Immature natural killer cell (primary cell): ENCODE measurements at regions not wholly inside any gene's neighbourhood (a gene's known extent, or its start where the extent isn't known, plus 50 kb on each side); places are given as distances from the start of the nearest gene placed in this dataset.

ENCODE experiments used
- DNase-seq, 3 donors: peaks; one replicate each; pipeline ENCODE4 v3.0.0; 2022; ENCODE audit warnings: mixed read lengths in 1 of 3
- H3K27ac Mint-ChIP-seq, 6 donors: one replicate each; pipeline ENCODE4 v1.8.0; 2020; ENCODE audit warnings: mixed read lengths in 6 of 6, mild to moderate bottlenecking in 5 of 6, inconsistent platforms in 4 of 6, moderate library complexity in 3 of 6
- H3K27me3 Mint-ChIP-seq, 3 donors: one replicate each; pipeline ENCODE4 v1.8.0; 2020 to 2021; ENCODE audit warnings: low read depth in 3 of 3, mild to moderate bottlenecking in 3 of 3, mixed read lengths in 3 of 3, moderate library complexity in 3 of 3, inconsistent platforms in 1 of 3
- H3K36me3 Mint-ChIP-seq, 3 donors: one replicate each; pipeline ENCODE4 v1.8.0; 2020; ENCODE audit warnings: mixed read lengths in 3 of 3, inconsistent platforms in 2 of 3, mild to moderate bottlenecking in 2 of 3
- H3K4me1 Mint-ChIP-seq, 2 donors: one replicate each; pipeline ENCODE4 v1.8.0; 2020; ENCODE audit warnings: inconsistent platforms in 2 of 2, mild to moderate bottlenecking in 2 of 2, mixed read lengths in 2 of 2, moderate library complexity in 1 of 2
- H3K4me3 Mint-ChIP-seq, 5 donors: one replicate each; pipeline ENCODE4 v1.8.0; 2020; ENCODE audit warnings: mild to moderate bottlenecking in 5 of 5, mixed read lengths in 5 of 5, inconsistent platforms in 3 of 5, moderate library complexity in 3 of 5
- H3K9me3 Mint-ChIP-seq, 6 donors: one replicate each; pipeline ENCODE4 v1.8.0; 2020; ENCODE audit warnings: mild to moderate bottlenecking in 6 of 6, mixed read lengths in 6 of 6, inconsistent platforms in 4 of 6, moderate library complexity in 3 of 6

GRCh38 chr18:56409736-56410135 lies 228.7 kb downstream of the TXNL1 start:
- Mint-ChIP-seq H3K4me3 (no peak overlapping the region), H3K9me3 (peaks cover 0 to 8% (median 0%) of the 10 kb centered on the region in 6 donors), H3K4me1 (no peaks in the 10 kb centered on the region), H3K27me3 (peaks cover 0 to 3% (median 2%) of the 10 kb centered on the region in 3 donors), H3K27ac (no peak overlapping the region), H3K36me3 (no peaks in the 10 kb centered on the region)
- DNase-seq = no peak

GRCh38 chr18:56407646-56408180 lies 230.7 kb downstream of the TXNL1 start:
- Mint-ChIP-seq H3K36me3 (no peaks in the 10 kb centered on the region), H3K4me3 (no peak overlapping the region), H3K27me3 (peaks cover 0 to 3% (median 2%) of the 10 kb centered on the region in 3 donors), H3K4me1 (no peaks in the 10 kb centered on the region), H3K27ac (no peak overlapping the region), H3K9me3 (peaks cover 0 to 8% (median 0%) of the 10 kb centered on the region in 6 donors)
- DNase-seq = no peak

- DNase-seq = no peak
- H3K9me3 Mint-ChIP-seq = peaks cover 0 to 13% (median 0%) of the 10 kb centered on the region in 6 donors
- H3K4me1 Mint-ChIP-seq = no peaks in the 10 kb centered on the region
- no peaks in the 10 kb centered on the region for H3K36me3 Mint-ChIP-seq
- no peak overlapping the region for H3K27ac Mint-ChIP-seq
- H3K4me3 Mint-ChIP-seq = no peak overlapping the region
- peaks cover 0 to 3% (median 0%) of the 10 kb centered on the region in 3 donors for H3K27me3 Mint-ChIP-seq
Measured at GRCh38 chr18:56402872-56403516, 235.4 kb downstream of the TXNL1 start.

DNA sequence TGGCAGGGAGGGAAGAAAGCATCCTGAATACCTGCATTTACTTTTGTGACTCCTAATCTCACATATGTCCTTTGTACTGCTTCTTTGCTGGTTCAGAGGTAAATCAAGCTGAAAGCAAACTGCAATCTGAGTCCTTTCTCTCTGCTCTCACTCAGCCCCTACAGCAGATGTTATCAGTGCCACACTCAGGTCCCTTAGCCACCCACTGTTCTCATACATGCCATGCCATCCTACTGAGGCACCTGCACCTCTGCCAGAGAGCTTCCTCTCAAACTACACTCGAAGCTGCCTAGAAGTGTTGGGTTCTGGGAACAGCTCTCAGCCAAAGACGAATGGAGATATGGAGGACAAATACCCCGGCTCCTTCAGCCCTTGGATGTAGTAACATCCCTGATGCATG lies 244.5 kb downstream of the TXNL1 start:
- Mint-ChIP-seq H3K36me3 (no peaks in the 10 kb centered on the region), H3K27me3 (peaks cover 0 to 2% (median 0%) of the 10 kb centered on the region in 3 donors), H3K9me3 (peaks cover 0 to 2% (median 0%) of the 10 kb centered on the region in 6 donors), H3K27ac (no peak overlapping the region), H3K4me3 (no peak overlapping the region), H3K4me1 (no peaks in the 10 kb centered on the region)
- DNase-seq = no peak

DNA sequence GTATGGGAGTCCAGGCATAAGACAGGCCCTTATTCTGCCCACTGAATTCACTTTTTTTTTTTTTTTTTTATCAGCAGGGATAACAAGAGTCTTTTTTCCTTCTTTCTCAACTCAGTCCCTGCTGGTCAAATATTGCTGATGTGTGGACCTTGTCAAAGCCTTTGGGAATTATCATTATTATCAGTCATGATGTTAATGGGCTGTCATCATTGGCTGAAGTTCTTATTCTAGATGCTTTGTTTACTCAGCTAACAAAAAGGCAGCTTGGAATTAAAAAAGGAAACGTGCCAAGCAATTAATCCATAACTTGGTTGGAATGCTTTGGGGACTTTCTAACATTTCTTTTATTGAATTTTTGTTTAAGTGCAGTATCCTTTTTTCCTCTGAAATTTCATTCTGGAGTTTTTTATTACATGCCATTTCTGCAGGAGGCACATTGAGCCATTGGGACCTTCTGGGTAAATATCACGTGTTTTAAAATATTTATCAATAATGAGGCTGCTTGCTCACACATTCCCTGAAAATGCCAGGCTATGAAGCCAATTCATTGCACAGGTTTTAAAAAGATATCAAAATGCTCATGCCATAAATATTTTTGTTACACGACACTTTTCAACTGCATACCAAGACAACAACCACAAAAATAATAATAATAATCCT lies 246.3 kb downstream of the TXNL1 start:
- no peak overlapping the region for H3K27ac Mint-ChIP-seq
- no peak overlapping the region for H3K4me3 Mint-ChIP-seq
- H3K27me3 Mint-ChIP-seq = peaks cover 0 to 2% (median 0%) of the 10 kb centered on the region in 3 donors
- no peaks in the 10 kb centered on the region for H3K4me1 Mint-ChIP-seq
- H3K36me3 Mint-ChIP-seq = no peaks in the 10 kb centered on the region
- no peak for DNase-seq
- H3K9me3 Mint-ChIP-seq = no peaks in the 10 kb centered on the region

DNA sequence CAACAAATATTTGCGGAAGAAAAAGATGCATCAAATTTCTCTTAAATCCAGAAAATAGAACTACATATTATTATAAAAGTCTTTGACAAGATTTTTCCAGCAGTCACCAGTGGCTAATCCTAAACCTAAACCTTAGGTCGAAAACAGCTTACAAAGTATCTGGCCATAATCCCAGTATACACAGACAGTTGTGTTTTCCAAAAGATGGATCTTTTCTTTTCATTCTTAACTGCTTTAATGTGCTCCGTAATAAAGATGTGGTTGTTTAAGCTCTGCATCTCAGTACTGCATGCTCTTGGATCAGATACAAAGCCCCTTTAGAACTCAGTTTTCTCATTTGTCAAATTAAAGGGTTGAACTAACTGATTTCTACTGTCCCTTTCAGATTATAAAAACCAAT lies 247.8 kb downstream of the TXNL1 start:
- no peaks in the 10 kb centered on the region for H3K36me3 Mint-ChIP-seq
- H3K9me3 Mint-ChIP-seq = no peaks in the 10 kb centered on the region
- no peak for DNase-seq
- H3K27me3 Mint-ChIP-seq = peaks cover 0 to 2% (median 0%) of the 10 kb centered on the region in 3 donors
- H3K27ac Mint-ChIP-seq = no peak overlapping the region
- H3K4me1 Mint-ChIP-seq = no peaks in the 10 kb centered on the region
- no peak overlapping the region for H3K4me3 Mint-ChIP-seq

DNA sequence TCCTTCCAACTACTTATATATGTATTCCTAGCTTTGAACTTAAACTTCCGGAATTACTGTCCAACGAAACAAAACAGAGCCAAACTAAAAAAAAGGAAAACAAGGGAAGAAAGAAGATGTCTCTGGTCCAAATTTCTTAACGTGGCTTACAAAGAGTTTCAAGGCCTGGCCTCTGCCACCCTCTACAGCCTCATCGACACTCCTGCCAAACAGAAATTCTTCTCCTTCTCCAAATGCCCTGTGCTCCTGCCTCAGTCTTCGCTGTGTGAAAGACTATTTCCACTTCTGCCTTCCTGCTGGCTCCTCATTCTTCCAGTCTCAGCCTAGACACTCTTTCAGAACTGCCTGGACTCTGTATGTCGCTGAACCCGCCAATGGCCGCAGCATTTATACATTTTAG lies 249.2 kb downstream of the TXNL1 start:
- peaks cover 0 to 3% (median 0%) of the 10 kb centered on the region in 6 donors for H3K9me3 Mint-ChIP-seq
- H3K4me3 Mint-ChIP-seq = no peak overlapping the region
- H3K36me3 Mint-ChIP-seq = no peaks in the 10 kb centered on the region
- no peaks in the 10 kb centered on the region for H3K4me1 Mint-ChIP-seq
- no peak overlapping the region for H3K27ac Mint-ChIP-seq
- no peak for DNase-seq
- H3K27me3 Mint-ChIP-seq = peaks cover 0 to 2% (median 0%) of the 10 kb centered on the region in 3 donors

GRCh38 chr18:56388571-56388970 lies 249.8 kb downstream of the TXNL1 start:
- H3K27ac Mint-ChIP-seq = no peak overlapping the region
- H3K9me3 Mint-ChIP-seq = peaks cover 0 to 3% (median 0%) of the 10 kb centered on the region in 6 donors
- H3K4me3 Mint-ChIP-seq = no peak overlapping the region
- no peak for DNase-seq
- H3K27me3 Mint-ChIP-seq = peaks cover 0 to 2% (median 0%) of the 10 kb centered on the region in 3 donors
- H3K36me3 Mint-ChIP-seq = no peaks in the 10 kb centered on the region
- no peaks in the 10 kb centered on the region for H3K4me1 Mint-ChIP-seq

DNA sequence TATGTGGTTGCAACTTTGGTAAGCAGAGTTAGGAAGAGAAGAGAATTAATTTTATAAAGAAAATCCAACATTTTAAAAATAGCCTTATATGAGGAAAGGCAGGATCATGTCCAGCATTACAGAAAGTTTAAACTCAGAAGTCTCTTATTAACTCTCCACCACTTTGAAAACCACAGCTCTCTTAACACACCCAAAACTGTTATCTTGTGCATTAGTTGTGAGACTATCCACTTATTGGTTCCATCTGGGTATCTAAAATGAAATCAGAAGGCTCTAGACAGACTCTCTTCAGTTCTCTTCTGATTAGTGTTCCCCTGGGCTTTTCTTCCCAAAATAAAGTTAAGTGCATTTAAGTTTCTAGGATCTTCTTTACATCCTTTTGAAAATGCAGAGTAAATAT lies 251.5 kb downstream of the TXNL1 start:
- no peak overlapping the region for H3K27ac Mint-ChIP-seq
- H3K27me3 Mint-ChIP-seq = peaks cover 0 to 2% (median 0%) of the 10 kb centered on the region in 3 donors
- no peak overlapping the region for H3K4me3 Mint-ChIP-seq
- DNase-seq = no peak
- peaks cover 0 to 3% (median 0%) of the 10 kb centered on the region in 6 donors for H3K9me3 Mint-ChIP-seq
- no peaks in the 10 kb centered on the region for H3K4me1 Mint-ChIP-seq
- H3K36me3 Mint-ChIP-seq = no peaks in the 10 kb centered on the region

- H3K36me3 Mint-ChIP-seq = no peaks in the 10 kb centered on the region
- H3K4me1 Mint-ChIP-seq = no peaks in the 10 kb centered on the region
- H3K27ac Mint-ChIP-seq = no peak overlapping the region
- no peak overlapping the region for H3K4me3 Mint-ChIP-seq
- DNase-seq = no peak
- H3K27me3 Mint-ChIP-seq = no peaks in the 10 kb centered on the region
- peaks cover 0 to 3% (median 0%) of the 10 kb centered on the region in 6 donors for H3K9me3 Mint-ChIP-seq
Measured at GRCh38 chr18:56383349-56383748, 255.0 kb downstream of the TXNL1 start.

DNA sequence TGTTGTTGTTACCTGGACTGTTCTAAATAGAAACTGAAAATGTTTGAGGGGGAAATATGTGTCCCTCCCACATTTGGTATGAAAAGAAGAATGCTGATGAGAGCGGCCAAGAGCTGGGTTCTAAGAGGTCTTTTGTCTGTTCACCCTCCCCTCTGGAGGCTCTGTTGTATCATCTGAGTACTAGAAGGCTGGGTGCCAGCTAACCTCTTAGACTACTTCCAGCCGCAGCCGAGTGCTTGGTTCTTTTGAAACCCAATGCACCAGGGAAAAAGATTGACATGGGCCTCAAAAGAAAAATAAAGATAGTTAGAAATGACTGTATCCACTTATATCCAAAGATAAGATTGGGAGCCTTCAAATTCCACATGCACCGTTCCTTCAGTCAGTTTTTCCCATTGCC lies 255.9 kb downstream of the TXNL1 start:
- no peak for DNase-seq
- no peak overlapping the region for H3K27ac Mint-ChIP-seq
- no peaks in the 10 kb centered on the region for H3K4me1 Mint-ChIP-seq
- H3K36me3 Mint-ChIP-seq = no peaks in the 10 kb centered on the region
- H3K27me3 Mint-ChIP-seq = no peaks in the 10 kb centered on the region
- H3K4me3 Mint-ChIP-seq = no peak overlapping the region
- H3K9me3 Mint-ChIP-seq = peaks cover 0 to 3% (median 0%) of the 10 kb centered on the region in 6 donors

GRCh38 chr18:56381196-56381595 lies 257.2 kb downstream of the TXNL1 start:
- Mint-ChIP-seq H3K36me3 (no peaks in the 10 kb centered on the region), H3K4me3 (no peak overlapping the region), H3K27ac (no peak overlapping the region), H3K4me1 (no peaks in the 10 kb centered on the region), H3K27me3 (no peaks in the 10 kb centered on the region), H3K9me3 (peaks cover 0 to 3% (median 0%) of the 10 kb centered on the region in 6 donors)
- DNase-seq = no peak

- Mint-ChIP-seq H3K27ac (no peak overlapping the region), H3K9me3 (peaks cover 0 to 3% (median 0%) of the 10 kb centered on the region in 6 donors), H3K27me3 (no peaks in the 10 kb centered on the region), H3K36me3 (no peaks in the 10 kb centered on the region), H3K4me1 (no peaks in the 10 kb centered on the region), H3K4me3 (no peak overlapping the region)
- DNase-seq = no peak
Measured at GRCh38 chr18:56380685-56381084, 257.7 kb downstream of the TXNL1 start.

DNA sequence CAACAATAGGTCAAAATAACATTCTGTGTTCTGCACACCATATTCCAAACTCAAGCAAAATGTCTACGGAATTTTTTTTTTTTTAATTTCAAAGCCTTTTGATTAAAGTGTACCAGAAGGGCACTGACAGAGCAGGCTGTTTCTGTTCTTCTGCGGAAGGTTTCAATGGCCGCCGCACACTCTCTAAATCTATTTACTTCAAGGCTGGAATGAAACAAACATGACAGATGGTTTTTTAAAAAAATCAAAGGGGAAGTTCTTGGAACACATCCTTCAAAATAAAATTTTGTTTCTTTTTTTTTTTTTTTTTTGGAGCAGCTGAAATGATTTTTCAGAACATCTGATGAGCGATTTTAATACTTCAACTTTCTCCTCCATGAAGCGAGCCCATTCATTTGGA lies 259.1 kb downstream of the TXNL1 start:
- Mint-ChIP-seq H3K36me3 (no peaks in the 10 kb centered on the region), H3K27me3 (no peaks in the 10 kb centered on the region), H3K9me3 (peaks cover 0 to 3% (median 0%) of the 10 kb centered on the region in 6 donors), H3K27ac (no peak overlapping the region), H3K4me1 (no peaks in the 10 kb centered on the region), H3K4me3 (no peak overlapping the region)
- DNase-seq = no peak
